GF-D8 (cell line): ENCODE measurements at regions not wholly inside any gene's neighbourhood (a gene's known extent, or its start where the extent isn't known, plus 50 kb on each side); places are given as distances from the start of the nearest gene placed in this dataset.
"Not testable (repeated sequence)": the region's sequence is repeated elsewhere in the genome, so short reads cannot be mapped to it uniquely, and the experiment has no call there.

Source experiments
- DNase-seq: peaks from one replicate; lab custom pipeline; 2025; lab: John Stamatoyannopoulos, UW

- no peak for DNase-seq
Observed at GRCh38 chr13:80718970-80719369, 378.0 kb upstream of the SPRY2 start.

GRCh38 chr13:80717776-80718175 is 376.9 kb upstream of the SPRY2 start:
- no peak for DNase-seq

GRCh38 chr13:80716610-80717081 is 375.7 kb upstream of the SPRY2 start:
- no peak for DNase-seq

GRCh38 chr13:80712026-80712425 is 371.1 kb upstream of the SPRY2 start:
- no peak for DNase-seq

- no peak for DNase-seq
Observed at GRCh38 chr13:80708791-80709190, 367.9 kb upstream of the SPRY2 start.

- DNase-seq, result no peak
Observed at GRCh38 chr13:80707000-80707983, 366.4 kb upstream of the SPRY2 start.

GRCh38 chr13:80706164-80706471 is 365.2 kb upstream of the SPRY2 start:
- DNase-seq, result no peak

GRCh38 chr13:80705371-80706163 is 364.6 kb upstream of the SPRY2 start:
- no peak for DNase-seq

GRCh38 chr13:80704369-80704768 is 363.4 kb upstream of the SPRY2 start:
- DNase-seq, result no peak

- no peak for DNase-seq
Observed at GRCh38 chr13:80695841-80696240, 354.9 kb upstream of the SPRY2 start.

GRCh38 chr13:80691814-80692213 is 350.9 kb upstream of the SPRY2 start:
- not testable (repeated sequence) for DNase-seq

- DNase-seq, result no peak
Observed at GRCh38 chr13:80690208-80690607, 349.3 kb upstream of the SPRY2 start.

GRCh38 chr13:80688593-80688992 is 347.7 kb upstream of the SPRY2 start:
- DNase-seq, result no peak

GRCh38 chr13:80685942-80686341 is 345.0 kb upstream of the SPRY2 start:
- DNase-seq, result no peak

GRCh38 chr13:80684217-80684991 is 343.5 kb upstream of the SPRY2 start:
- no peak for DNase-seq

GRCh38 chr13:80680786-80681366 is 339.9 kb upstream of the SPRY2 start:
- no peak for DNase-seq

- DNase-seq, result no peak
Observed at GRCh38 chr13:80679423-80679822, 338.5 kb upstream of the SPRY2 start.

- no peak for DNase-seq
Observed at GRCh38 chr13:80677227-80677626, 336.3 kb upstream of the SPRY2 start.

- not testable (repeated sequence) for DNase-seq
Observed at GRCh38 chr13:80675442-80675841, 334.5 kb upstream of the SPRY2 start.

GRCh38 chr13:80671773-80672172 is 330.8 kb upstream of the SPRY2 start:
- DNase-seq, result no peak

- no peak for DNase-seq
Observed at GRCh38 chr13:80669112-80669511, 328.2 kb upstream of the SPRY2 start.

- DNase-seq, result no peak
Observed at GRCh38 chr13:80668452-80668851, 327.5 kb upstream of the SPRY2 start.
